ENCODE measurements at regions not wholly inside any gene's neighbourhood (a gene's known extent, or its start where the extent isn't known, plus 50 kb on each side); places are given as distances from the start of the nearest gene placed in this dataset.

GRCh38 chr2:186947516-186947915 is 98.5 kb upstream of the ZSWIM2 start:
- Histone ChIP-seq H3K36me3 (no peaks in the 10 kb centered on the region), H3K27me3 (no peaks in the 10 kb centered on the region)

GRCh38 chr2:186946896-186947467 is 98.0 kb upstream of the ZSWIM2 start:
- no peaks in the 10 kb centered on the region for H3K9me3 ChIP-seq
- H3K36me3 ChIP-seq: no peaks in the 10 kb centered on the region
- no peak overlapping the region for H3K27ac ChIP-seq
- no peak for DNase-seq
- TF ChIP-seq POLR2A (IDR thresholded peaks at IDR 0.05): no peak
- no peak for TF ChIP-seq CTCF (IDR thresholded peaks at IDR 0.05)
- no peaks in the 10 kb centered on the region for H3K27me3 ChIP-seq
- no peaks in the 10 kb centered on the region for H3K4me1 ChIP-seq
- no peak overlapping the region for H3K4me3 ChIP-seq
- intact Hi-C loops (cut with DNase I; ENCODE audit: low total_unique reads): no loop called here

More at GRCh38 chr2:186947516-186947915, 98.5 kb upstream of the ZSWIM2 start:
- DNase-seq: no peak
- Histone ChIP-seq H3K4me3 (no peak overlapping the region), H3K9me3 (no peaks in the 10 kb centered on the region), H3K27ac (no peak overlapping the region), H3K4me1 (no peaks in the 10 kb centered on the region)
- TF ChIP-seq CTCF (IDR thresholded peaks at IDR 0.05) (no peak), POLR2A (IDR thresholded peaks at IDR 0.05) (no peak)
- intact Hi-C loops (cut with DNase I; ENCODE audit: low total_unique reads): no loop called here

- Histone ChIP-seq H3K4me3 (no peak overlapping the region), H3K27me3 (no peaks in the 10 kb centered on the region), H3K36me3 (no peaks in the 10 kb centered on the region), H3K9me3 (no peaks in the 10 kb centered on the region), H3K27ac (no peak overlapping the region), H3K4me1 (no peaks in the 10 kb centered on the region)
- intact Hi-C loops (cut with DNase I; ENCODE audit: low total_unique reads): no loop called here
- no peak for DNase-seq
- TF ChIP-seq CTCF (IDR thresholded peaks at IDR 0.05) (no peak), POLR2A (IDR thresholded peaks at IDR 0.05) (no peak)
Observed at GRCh38 chr2:186941853-186942252, 92.9 kb upstream of the ZSWIM2 start.

GRCh38 chr2:186940463-186940862 is 91.5 kb upstream of the ZSWIM2 start:
- no peaks in the 10 kb centered on the region for H3K4me1 ChIP-seq
- DNase-seq: no peak
- H3K9me3 ChIP-seq: no peaks in the 10 kb centered on the region
- no peak for TF ChIP-seq POLR2A (IDR thresholded peaks at IDR 0.05)
- TF ChIP-seq CTCF (IDR thresholded peaks at IDR 0.05): no peak
- intact Hi-C loops (cut with DNase I; ENCODE audit: low total_unique reads): no loop called here
- H3K4me3 ChIP-seq: no peak overlapping the region
- no peak overlapping the region for H3K27ac ChIP-seq
- no peaks in the 10 kb centered on the region for H3K27me3 ChIP-seq
- H3K36me3 ChIP-seq: no peaks in the 10 kb centered on the region

- Histone ChIP-seq H3K4me3 (no peak overlapping the region), H3K36me3 (no peaks in the 10 kb centered on the region), H3K9me3 (no peaks in the 10 kb centered on the region), H3K4me1 (no peaks in the 10 kb centered on the region), H3K27me3 (no peaks in the 10 kb centered on the region), H3K27ac (no peak overlapping the region)
- TF ChIP-seq CTCF (IDR thresholded peaks at IDR 0.05) (no peak), POLR2A (IDR thresholded peaks at IDR 0.05) (no peak)
- DNase-seq: no peak
- intact Hi-C loops (cut with DNase I; ENCODE audit: low total_unique reads): no loop called here
Observed at GRCh38 chr2:186934420-186934819, 85.5 kb upstream of the ZSWIM2 start.

Data from uterus (tissue), 3 donors.